ENCODE measurements at regions not wholly inside any gene's neighbourhood (a gene's known extent, or its start where the extent isn't known, plus 50 kb on each side); places are given as distances from the start of the nearest gene placed in this dataset.

DNA sequence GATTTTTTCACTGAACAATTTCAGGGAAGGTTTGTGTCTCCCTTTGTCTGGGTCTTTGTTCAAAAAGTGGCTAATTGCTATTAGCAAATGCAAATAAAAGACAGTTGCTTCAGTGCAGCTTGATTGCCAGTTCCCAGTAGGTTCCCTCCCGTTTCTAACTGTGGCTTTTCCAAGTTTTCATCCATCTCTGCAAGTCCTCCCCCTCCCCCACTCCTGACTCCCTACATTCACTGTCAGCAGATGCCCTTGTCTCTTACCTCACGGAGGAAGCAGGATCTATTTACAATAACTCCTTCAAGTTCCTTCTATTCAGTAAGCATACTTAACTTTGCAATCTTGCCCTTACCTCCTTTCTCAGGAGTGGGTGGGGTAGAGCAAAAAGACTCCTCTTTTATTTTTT lies 55.4 kb upstream of the SCEL start:
- Histone ChIP-seq H3K4me1 (no peaks in the 10 kb centered on the region), H3K36me3 (no peaks in the 10 kb centered on the region), H3K27ac (peak overlapping the region in 1 of 2 donors; percentile 34), H3K27me3 (no peaks in the 10 kb centered on the region), H3K4me3 (no peak overlapping the region), H3K9me3 (no peaks in the 10 kb centered on the region)
- no peak for DNase-seq (ENCODE audit: low spot score in 2 of 2)
- no peak for TF ChIP-seq CTCF (IDR thresholded peaks at IDR 0.05)
- TF ChIP-seq POLR2AphosphoS5 (IDR thresholded peaks at IDR 0.05) = no peak
- no peak for TF ChIP-seq POLR2A (IDR thresholded peaks at IDR 0.05)
- intact Hi-C loops (cut with DNase I; ENCODE audit: low total_unique reads) = no loop called here

GRCh38 chr13:77479326-77479725 lies 56.2 kb upstream of the SCEL start:
- peak overlapping the region in 1 of 2 donors; percentile 35 for H3K27ac ChIP-seq
- H3K27me3 ChIP-seq = no peaks in the 10 kb centered on the region
- no peaks in the 10 kb centered on the region for H3K36me3 ChIP-seq
- H3K4me1 ChIP-seq = no peaks in the 10 kb centered on the region
- no peak for TF ChIP-seq POLR2A (IDR thresholded peaks at IDR 0.05)
- no peak for TF ChIP-seq POLR2AphosphoS5 (IDR thresholded peaks at IDR 0.05)
- TF ChIP-seq CTCF (IDR thresholded peaks at IDR 0.05) = no peak
- no peak for DNase-seq (ENCODE audit: low spot score in 2 of 2)
- H3K4me3 ChIP-seq = no peak overlapping the region
- intact Hi-C loops (cut with DNase I; ENCODE audit: low total_unique reads) = no loop called here
- no peaks in the 10 kb centered on the region for H3K9me3 ChIP-seq

DNA sequence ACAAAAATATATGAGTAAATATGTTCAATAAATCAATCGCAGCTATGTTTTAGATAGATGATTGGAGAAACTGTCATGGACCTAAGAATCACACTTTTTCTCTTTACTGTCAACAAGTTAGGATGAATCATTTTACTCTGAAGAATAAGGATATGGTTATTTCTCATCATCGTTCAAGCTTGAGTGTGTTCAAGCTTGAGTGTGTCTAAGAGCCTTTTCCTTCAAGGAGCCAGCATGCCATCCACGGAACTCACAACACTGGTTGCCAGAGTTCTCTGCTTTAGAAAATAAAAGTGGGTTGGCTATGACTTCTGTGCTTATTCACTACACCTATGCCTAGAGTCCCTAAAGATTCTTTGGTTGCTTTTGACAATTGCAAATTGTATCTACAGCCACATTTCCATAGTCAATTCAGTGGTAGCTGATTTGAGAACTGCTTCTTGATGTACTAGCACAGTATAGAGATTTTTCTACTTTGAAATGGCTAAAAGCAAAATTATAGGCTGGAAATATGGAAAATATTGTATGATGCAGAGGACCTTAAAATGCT lies 58.1 kb upstream of the SCEL start:
- no peak overlapping the region for H3K4me3 ChIP-seq
- no peaks in the 10 kb centered on the region for H3K9me3 ChIP-seq
- H3K36me3 ChIP-seq = no peaks in the 10 kb centered on the region
- no peaks in the 10 kb centered on the region for H3K27me3 ChIP-seq
- no peaks in the 10 kb centered on the region for H3K4me1 ChIP-seq
- TF ChIP-seq POLR2AphosphoS5 (IDR thresholded peaks at IDR 0.05) (no peak), POLR2A (IDR thresholded peaks at IDR 0.05) (no peak), CTCF (IDR thresholded peaks at IDR 0.05) (no peak)
- H3K27ac ChIP-seq = peak overlapping the region in 1 of 2 donors; percentile 50
- intact Hi-C loops (cut with DNase I; ENCODE audit: low total_unique reads) = no loop called here
- no peak for DNase-seq (ENCODE audit: low spot score in 2 of 2)

DNA sequence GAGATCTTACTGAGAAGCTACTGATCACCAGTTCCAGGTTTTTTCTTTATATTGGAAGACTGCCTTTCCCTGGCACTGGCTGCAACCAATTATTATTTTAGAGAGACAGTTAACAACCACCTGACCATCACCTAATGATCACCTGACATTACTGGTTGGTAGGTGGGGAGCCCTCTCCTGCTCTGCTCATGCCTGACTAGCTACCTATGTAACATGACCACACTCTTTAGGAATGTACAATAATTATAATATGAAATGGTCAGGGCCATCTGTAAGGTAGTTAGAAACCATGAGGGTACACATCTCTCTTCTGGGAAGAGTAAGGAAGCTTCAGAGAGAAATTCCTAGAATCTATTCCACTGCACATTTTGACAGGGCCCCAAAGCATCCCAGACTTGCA lies 59.0 kb upstream of the SCEL start:
- Histone ChIP-seq H3K27ac (no peak overlapping the region), H3K36me3 (no peaks in the 10 kb centered on the region), H3K4me1 (no peaks in the 10 kb centered on the region), H3K4me3 (no peak overlapping the region), H3K9me3 (no peaks in the 10 kb centered on the region), H3K27me3 (no peaks in the 10 kb centered on the region)
- intact Hi-C loops (cut with DNase I; ENCODE audit: low total_unique reads) = no loop called here
- TF ChIP-seq POLR2A (IDR thresholded peaks at IDR 0.05) (no peak), CTCF (IDR thresholded peaks at IDR 0.05) (no peak), POLR2AphosphoS5 (IDR thresholded peaks at IDR 0.05) (no peak)
- no peak for DNase-seq (ENCODE audit: low spot score in 2 of 2)

GRCh38 chr13:77475345-77476084 lies 60.0 kb upstream of the SCEL start:
- TF ChIP-seq POLR2A (IDR thresholded peaks at IDR 0.05) = no peak
- TF ChIP-seq CTCF (IDR thresholded peaks at IDR 0.05) = no peak
- no peak for TF ChIP-seq POLR2AphosphoS5 (IDR thresholded peaks at IDR 0.05)
- H3K27me3 ChIP-seq = no peaks in the 10 kb centered on the region
- H3K27ac ChIP-seq = no peak overlapping the region
- no peak overlapping the region for H3K4me3 ChIP-seq
- intact Hi-C loops (cut with DNase I; ENCODE audit: low total_unique reads) = no loop called here
- no peaks in the 10 kb centered on the region for H3K4me1 ChIP-seq
- no peaks in the 10 kb centered on the region for H3K36me3 ChIP-seq
- no peak for DNase-seq (ENCODE audit: low spot score in 2 of 2)
- no peaks in the 10 kb centered on the region for H3K9me3 ChIP-seq

Data from breast epithelium (tissue), 4 donors.